GM23338 (cell line): ENCODE measurements at regions not wholly inside any gene's neighbourhood (a gene's known extent, or its start where the extent isn't known, plus 50 kb on each side); places are given as distances from the start of the nearest gene placed in this dataset.

ENCODE experiments used
- ATAC-seq: fragments of 200-7000 bp; cut with Tn5 transposase; 3 replicates; pipeline ENCODE4 v1.9.1; 2020
- DNase-seq: peaks from one replicate; pipeline ENCODE4 v3.0.0-alpha.2; 2015; ENCODE audit warnings: low spot score
- H2AFZ ChIP-seq: fragments of 200-600 bp; sonication (generic); 2 replicates; pipeline ENCODE4 v1.8.0; 2016; ENCODE audit warnings: antibody characterized with exemption, mild to moderate bottlenecking, moderate library complexity
- H3F3A ChIP-seq: fragments of 200-600 bp; sonication (generic); replicated peaks from 2 replicates; pipeline ENCODE4 v1.8.0; 2017; ENCODE audit warnings: antibody characterized with exemption, mixed run types, low read depth
- H3K27ac ChIP-seq: fragments of 200-600 bp; sonication (generic); 2 replicates; pipeline ENCODE4 v1.6.1; 2016; ENCODE audit warnings: low read depth
- H3K27me3 ChIP-seq: fragments of 200-600 bp; sonication (generic); 2 replicates; pipeline ENCODE4 v1.8.0; 2016; ENCODE audit warnings: mild to moderate bottlenecking, mixed run types, moderate library complexity; ENCODE audit not compliant: insufficient read depth
- H3K36me3 ChIP-seq: fragments of 200-600 bp; sonication (generic); 2 replicates; pipeline ENCODE4 v1.8.0; 2016; ENCODE audit warnings: mild to moderate bottlenecking; ENCODE audit not compliant: insufficient read depth
- H3K4me1 ChIP-seq: fragments of 200-600 bp; sonication (generic); 2 replicates; pipeline ENCODE4 v1.8.0; 2016; ENCODE audit warnings: mild to moderate bottlenecking, moderate library complexity; ENCODE audit not compliant: insufficient read depth
- H3K4me2 ChIP-seq: fragments of 200-600 bp; sonication (generic); 2 replicates; pipeline ENCODE4 v1.7.1; 2017; ENCODE audit warnings: mixed run types
- H3K4me3 ChIP-seq: fragments of 200-600 bp; sonication (generic); 2 replicates; pipeline ENCODE4 v1.6.1; 2016; ENCODE audit warnings: mixed run types
- H3K79me2 ChIP-seq: fragments of 200-600 bp; sonication (generic); replicated peaks from 2 replicates; pipeline ENCODE4 v1.8.0; 2017; ENCODE audit warnings: mild to moderate bottlenecking; ENCODE audit not compliant: insufficient read depth
- H3K9me2 ChIP-seq: fragments of 200-600 bp; sonication (generic); 2 replicates; pipeline ENCODE4 v1.8.0; 2017; ENCODE audit not compliant: insufficient read depth
- H4K20me1 ChIP-seq: fragments of 200-600 bp; sonication (generic); replicated peaks from 2 replicates; pipeline ENCODE4 v1.8.0; 2017; ENCODE audit warnings: mild to moderate bottlenecking; ENCODE audit not compliant: insufficient read depth
- H3K27ac Mint-ChIP-seq: 2 replicates; pipeline ENCODE4 v1.8.0; 2020; ENCODE audit warnings: inconsistent platforms, mild to moderate bottlenecking, moderate library complexity, mixed read lengths
- H3K27me3 Mint-ChIP-seq: 3 replicates; pipeline ENCODE4 v1.8.0; 2022; ENCODE audit warnings: low read depth, mild to moderate bottlenecking, moderate library complexity, mixed read lengths, inconsistent platforms; ENCODE audit not compliant: insufficient read depth, poor library complexity
- H3K36me3 Mint-ChIP-seq: 3 replicates; pipeline ENCODE4 v1.8.0; 2021; ENCODE audit warnings: low read depth, mild to moderate bottlenecking, inconsistent platforms, moderate library complexity, mixed read lengths
- H3K4me1 Mint-ChIP-seq: 3 replicates; pipeline ENCODE4 v1.8.0; 2020; ENCODE audit warnings: mild to moderate bottlenecking, inconsistent platforms, mixed read lengths
- H3K4me3 Mint-ChIP-seq: 3 replicates; pipeline ENCODE4 v1.8.0; 2021; ENCODE audit warnings: moderate library complexity, mild to moderate bottlenecking, inconsistent platforms, mixed read lengths
- H3K9me3 Mint-ChIP-seq: 3 replicates; pipeline ENCODE4 v1.8.0; 2020; ENCODE audit warnings: moderate library complexity, mild to moderate bottlenecking, inconsistent platforms, mixed read lengths
- CREB1 ChIP-seq: fragments of 250-450 bp; sonication (Bioruptor Pico); IDR thresholded peaks from 2 replicates; pipeline ENCODE4 v1.5.0; 2020; ENCODE audit warnings: low read depth, mild to moderate bottlenecking, moderate library complexity
- CTCF ChIP-seq, 2 experiments: fragments of 200-600 bp in 1 of 2; sonication (generic) in 1 of 2; conservative IDR thresholded peaks; 2 replicates each; pipeline versions ENCODE4 v1.5.1 to v1.6.1; 2016 to 2017; ENCODE audit warnings: antibody characterized with exemption in 2 of 2, low read depth in 2 of 2, mild to moderate bottlenecking in 2 of 2, moderate library complexity in 1 of 2
- EZH2 ChIP-seq: fragments of 200-600 bp; sonication (generic); IDR thresholded peaks from one replicate; pipeline ENCODE4 v1.8.0; 2017; ENCODE audit warnings: antibody characterized with exemption, mild to moderate bottlenecking, low read depth; ENCODE audit not compliant: unreplicated experiment
- EZH2phosphoT487 ChIP-seq: fragments of 200-600 bp; sonication (generic); IDR thresholded peaks from one replicate; pipeline ENCODE4 v1.8.1; 2018; ENCODE audit warnings: antibody characterized with exemption; ENCODE audit not compliant: unreplicated experiment
- JUNB ChIP-seq: IDR thresholded peaks from one replicate; pipeline ENCODE4 v1.6.1; 2016; ENCODE audit warnings: antibody characterized with exemption; ENCODE audit not compliant: unreplicated experiment
- NANOG ChIP-seq: IDR thresholded peaks from 2 replicates; pipeline ENCODE4 v1.6.1; 2016; ENCODE audit warnings: antibody characterized with exemption, borderline replicate concordance
- POLR2AphosphoS5 ChIP-seq: IDR thresholded peaks from 2 replicates; pipeline ENCODE4 v1.6.1; 2016; ENCODE audit warnings: antibody characterized with exemption, low read depth
- REST ChIP-seq: IDR thresholded peaks from one replicate; pipeline ENCODE4 v1.6.1; 2018; ENCODE audit warnings: antibody characterized with exemption; ENCODE audit not compliant: unreplicated experiment
- STAT1 ChIP-seq: IDR thresholded peaks from one replicate; pipeline ENCODE4 v1.6.1; 2016; ENCODE audit warnings: antibody characterized with exemption; ENCODE audit not compliant: unreplicated experiment
- ZNF114 ChIP-seq: fragments of 250-450 bp; sonication (Bioruptor Pico); IDR thresholded peaks from 2 replicates; pipeline ENCODE4 v1.5.0; 2020; ENCODE audit warnings: mild to moderate bottlenecking, moderate library complexity
- ZNF331 ChIP-seq: fragments of 250-450 bp; sonication (Bioruptor Pico); IDR thresholded peaks from 2 replicates; pipeline ENCODE4 v1.5.0; 2020; ENCODE audit warnings: low read depth, mild to moderate bottlenecking, moderate library complexity
- TF ChIP-seq, protein P1 (sequence below): IDR thresholded peaks from 2 replicates; pipeline ENCODE4 v1.6.1; 2016; ENCODE audit warnings: antibody characterized with exemption
- TF ChIP-seq, protein P2 (sequence below): fragments of 250-450 bp; sonication (Bioruptor Pico); IDR thresholded peaks from 2 replicates; pipeline ENCODE4 v1.5.0; 2020; ENCODE audit warnings: mild to moderate bottlenecking, moderate library complexity

DNA sequence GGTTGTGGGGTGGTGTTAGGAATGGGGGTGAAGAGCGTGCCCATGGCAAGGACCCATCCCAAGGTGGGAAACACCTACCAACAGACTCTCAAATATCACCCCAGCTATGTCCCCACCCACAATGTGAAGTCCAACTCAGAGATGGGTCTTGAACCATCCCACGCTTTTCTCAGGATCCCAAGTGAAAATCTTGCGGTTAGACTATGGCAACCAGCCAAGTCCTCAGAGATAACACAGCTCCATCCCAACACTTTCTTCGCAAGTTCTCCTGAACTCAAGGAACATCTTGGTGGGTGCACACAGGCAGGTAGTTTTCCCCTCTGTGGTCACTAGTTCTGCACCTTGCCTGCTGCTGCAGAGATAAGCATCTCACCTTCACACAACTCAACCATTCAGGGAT, 116.0 kb downstream of the CDC5L start (continued):
- TF ChIP-seq ZNF114 (no peak), CREB1 (CRISPR knock-in tag) (no peak), JUNB (no peak)

- no peak overlapping the region for H3K27ac ChIP-seq
- no peak overlapping the region for H3K4me2 ChIP-seq
- H3K36me3 Mint-ChIP-seq = no peaks in the 10 kb centered on the region
- H3K27me3 ChIP-seq = no peaks in the 10 kb centered on the region
- H2AFZ ChIP-seq = peak overlapping the region; percentile 32; the same call in 1 of the 2 replicates
- no peaks in the 10 kb centered on the region for H4K20me1 ChIP-seq
- ATAC-seq (no peak), DNase-seq (no peak)
- peaks cover 7% of the 10 kb centered on the region; the same call in 1 of the 3 replicates for H3K4me1 Mint-ChIP-seq
- no peaks in the 10 kb centered on the region for H3K9me3 Mint-ChIP-seq
- TF ChIP-seq JUNB = no peak
- TF ChIP-seq NANOG = no peak
- TF ChIP-seq POLR2AphosphoS5 = no peak
- no peak for TF ChIP-seq CREB1 (CRISPR knock-in tag)
- TF ChIP-seq ZNF331 = no peak
- no peak for TF ChIP-seq CTCF (conservative IDR thresholded peaks at IDR 0.05; ENCODE audit: low read depth in 2 of 2)
- no peak for TF ChIP-seq EZH2
- no peak for TF ChIP-seq ZNF114
- TF ChIP-seq STAT1 = no peak
- no peak for TF ChIP-seq EZH2phosphoT487
- TF ChIP-seq, protein P1, sequence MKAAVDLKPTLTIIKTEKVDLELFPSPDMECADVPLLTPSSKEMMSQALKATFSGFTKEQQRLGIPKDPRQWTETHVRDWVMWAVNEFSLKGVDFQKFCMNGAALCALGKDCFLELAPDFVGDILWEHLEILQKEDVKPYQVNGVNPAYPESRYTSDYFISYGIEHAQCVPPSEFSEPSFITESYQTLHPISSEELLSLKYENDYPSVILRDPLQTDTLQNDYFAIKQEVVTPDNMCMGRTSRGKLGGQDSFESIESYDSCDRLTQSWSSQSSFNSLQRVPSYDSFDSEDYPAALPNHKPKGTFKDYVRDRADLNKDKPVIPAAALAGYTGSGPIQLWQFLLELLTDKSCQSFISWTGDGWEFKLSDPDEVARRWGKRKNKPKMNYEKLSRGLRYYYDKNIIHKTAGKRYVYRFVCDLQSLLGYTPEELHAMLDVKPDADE = no peak
- TF ChIP-seq, protein P2, sequence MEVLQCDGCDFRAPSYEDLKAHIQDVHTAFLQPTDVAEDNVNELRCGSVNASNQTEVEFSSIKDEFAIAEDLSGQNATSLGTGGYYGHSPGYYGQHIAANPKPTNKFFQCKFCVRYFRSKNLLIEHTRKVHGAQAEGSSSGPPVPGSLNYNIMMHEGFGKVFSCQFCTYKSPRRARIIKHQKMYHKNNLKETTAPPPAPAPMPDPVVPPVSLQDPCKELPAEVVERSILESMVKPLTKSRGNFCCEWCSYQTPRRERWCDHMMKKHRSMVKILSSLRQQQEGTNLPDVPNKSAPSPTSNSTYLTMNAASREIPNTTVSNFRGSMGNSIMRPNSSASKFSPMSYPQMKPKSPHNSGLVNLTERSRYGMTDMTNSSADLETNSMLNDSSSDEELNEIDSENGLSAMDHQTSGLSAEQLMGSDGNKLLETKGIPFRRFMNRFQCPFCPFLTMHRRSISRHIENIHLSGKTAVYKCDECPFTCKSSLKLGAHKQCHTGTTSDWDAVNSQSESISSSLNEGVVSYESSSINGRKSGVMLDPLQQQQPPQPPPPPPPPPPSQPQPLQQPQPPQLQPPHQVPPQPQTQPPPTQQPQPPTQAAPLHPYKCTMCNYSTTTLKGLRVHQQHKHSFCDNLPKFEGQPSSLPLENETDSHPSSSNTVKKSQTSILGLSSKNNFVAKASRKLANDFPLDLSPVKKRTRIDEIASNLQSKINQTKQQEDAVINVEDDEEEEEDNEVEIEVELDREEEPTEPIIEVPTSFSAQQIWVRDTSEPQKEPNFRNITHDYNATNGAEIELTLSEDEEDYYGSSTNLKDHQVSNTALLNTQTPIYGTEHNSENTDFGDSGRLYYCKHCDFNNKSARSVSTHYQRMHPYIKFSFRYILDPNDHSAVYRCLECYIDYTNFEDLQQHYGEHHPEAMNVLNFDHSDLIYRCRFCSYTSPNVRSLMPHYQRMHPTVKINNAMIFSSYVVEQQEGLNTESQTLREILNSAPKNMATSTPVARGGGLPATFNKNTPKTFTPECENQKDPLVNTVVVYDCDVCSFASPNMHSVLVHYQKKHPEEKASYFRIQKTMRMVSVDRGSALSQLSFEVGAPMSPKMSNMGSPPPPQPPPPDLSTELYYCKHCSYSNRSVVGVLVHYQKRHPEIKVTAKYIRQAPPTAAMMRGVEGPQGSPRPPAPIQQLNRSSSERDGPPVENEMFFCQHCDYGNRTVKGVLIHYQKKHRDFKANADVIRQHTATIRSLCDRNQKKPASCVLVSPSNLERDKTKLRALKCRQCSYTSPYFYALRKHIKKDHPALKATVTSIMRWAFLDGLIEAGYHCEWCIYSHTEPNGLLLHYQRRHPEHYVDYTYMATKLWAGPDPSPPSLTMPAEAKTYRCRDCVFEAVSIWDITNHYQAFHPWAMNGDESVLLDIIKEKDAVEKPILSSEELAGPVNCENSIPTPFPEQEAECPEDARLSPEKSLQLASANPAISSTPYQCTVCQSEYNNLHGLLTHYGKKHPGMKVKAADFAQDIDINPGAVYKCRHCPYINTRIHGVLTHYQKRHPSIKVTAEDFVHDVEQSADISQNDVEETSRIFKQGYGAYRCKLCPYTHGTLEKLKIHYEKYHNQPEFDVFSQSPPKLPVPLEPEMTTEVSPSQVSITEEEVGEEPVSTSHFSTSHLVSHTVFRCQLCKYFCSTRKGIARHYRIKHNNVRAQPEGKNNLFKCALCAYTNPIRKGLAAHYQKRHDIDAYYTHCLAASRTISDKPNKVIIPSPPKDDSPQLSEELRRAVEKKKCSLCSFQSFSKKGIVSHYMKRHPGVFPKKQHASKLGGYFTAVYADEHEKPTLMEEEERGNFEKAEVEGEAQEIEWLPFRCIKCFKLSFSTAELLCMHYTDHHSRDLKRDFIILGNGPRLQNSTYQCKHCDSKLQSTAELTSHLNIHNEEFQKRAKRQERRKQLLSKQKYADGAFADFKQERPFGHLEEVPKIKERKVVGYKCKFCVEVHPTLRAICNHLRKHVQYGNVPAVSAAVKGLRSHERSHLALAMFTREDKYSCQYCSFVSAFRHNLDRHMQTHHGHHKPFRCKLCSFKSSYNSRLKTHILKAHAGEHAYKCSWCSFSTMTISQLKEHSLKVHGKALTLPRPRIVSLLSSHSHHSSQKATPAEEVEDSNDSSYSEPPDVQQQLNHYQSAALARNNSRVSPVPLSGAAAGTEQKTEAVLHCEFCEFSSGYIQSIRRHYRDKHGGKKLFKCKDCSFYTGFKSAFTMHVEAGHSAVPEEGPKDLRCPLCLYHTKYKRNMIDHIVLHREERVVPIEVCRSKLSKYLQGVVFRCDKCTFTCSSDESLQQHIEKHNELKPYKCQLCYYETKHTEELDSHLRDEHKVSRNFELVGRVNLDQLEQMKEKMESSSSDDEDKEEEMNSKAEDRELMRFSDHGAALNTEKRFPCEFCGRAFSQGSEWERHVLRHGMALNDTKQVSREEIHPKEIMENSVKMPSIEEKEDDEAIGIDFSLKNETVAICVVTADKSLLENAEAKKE (CRISPR knock-in tag) = no peak
- TF ChIP-seq REST = no peak
- H3K4me1 ChIP-seq = no peaks in the 10 kb centered on the region; the same call in 1 of the 2 replicates
- no peak overlapping the region for H3K4me3 ChIP-seq
- H3K79me2 ChIP-seq = no peaks in the 10 kb centered on the region
- H3K27ac Mint-ChIP-seq = no peak overlapping the region
- H3K36me3 ChIP-seq = no peaks in the 10 kb centered on the region
- H3K4me3 Mint-ChIP-seq = no peak overlapping the region
- H3K27me3 Mint-ChIP-seq = no peaks in the 10 kb centered on the region
- no peaks in the 10 kb centered on the region for H3F3A ChIP-seq
- peaks cover 47% of the 10 kb centered on the region for H3K9me2 ChIP-seq
Measured at GRCh38 chr6:44504301-44504791, 116.8 kb downstream of the CDC5L start.
